Myocyte (in vitro differentiated cells): ENCODE measurements at regions not wholly inside any gene's neighbourhood (a gene's known extent, or its start where the extent isn't known, plus 50 kb on each side); places are given as distances from the start of the nearest gene placed in this dataset.
"Not testable (repeated sequence)": the region's sequence is repeated elsewhere in the genome, so short reads cannot be mapped to it uniquely, and the experiment has no call there.

Source experiments
- DNase-seq: peaks from one replicate; pipeline ENCODE4 v3.0.0-alpha.2; 2012; ENCODE audit warnings: low read depth

- DNase-seq, result peak; percentile 80
Observed at GRCh38 chr14:34099635-34100034, 148.8 kb upstream of the EGLN3 start.

- no peak for DNase-seq
Observed at GRCh38 chr14:34098985-34099349, 148.1 kb upstream of the EGLN3 start.

GRCh38 chr14:34098045-34098984 is 147.4 kb upstream of the EGLN3 start:
- DNase-seq, result peak; percentile 51

GRCh38 chr14:34097644-34098043 is 146.8 kb upstream of the EGLN3 start:
- DNase-seq, result no peak

GRCh38 chr14:34094384-34094783 is 143.5 kb upstream of the EGLN3 start:
- DNase-seq, result no peak

- DNase-seq, result no peak
Observed at GRCh38 chr14:34093883-34094282, 143.0 kb upstream of the EGLN3 start.

GRCh38 chr14:34090451-34090850 is 139.6 kb upstream of the EGLN3 start:
- DNase-seq, result no peak

GRCh38 chr14:34088914-34089313 is 138.0 kb upstream of the EGLN3 start:
- no peak for DNase-seq

GRCh38 chr14:34087571-34087970 is 136.7 kb upstream of the EGLN3 start:
- DNase-seq, result no peak

- no peak for DNase-seq
Observed at GRCh38 chr14:34086223-34086757, 135.4 kb upstream of the EGLN3 start.

- DNase-seq, result no peak
Observed at GRCh38 chr14:34085695-34086094, 134.8 kb upstream of the EGLN3 start.

GRCh38 chr14:34081576-34082136 is 130.8 kb upstream of the EGLN3 start:
- DNase-seq, result peak; percentile 72

GRCh38 chr14:34081101-34081575 is 130.3 kb upstream of the EGLN3 start:
- peak; percentile 78 for DNase-seq

- not testable (repeated sequence) for DNase-seq
Observed at GRCh38 chr14:34079643-34080042, 128.8 kb upstream of the EGLN3 start.

- DNase-seq, result no peak
Observed at GRCh38 chr14:34078117-34078743, 127.4 kb upstream of the EGLN3 start.

- no peak for DNase-seq
Observed at GRCh38 chr14:34075826-34076225, 125.0 kb upstream of the EGLN3 start.

- DNase-seq, result no peak
Observed at GRCh38 chr14:34075042-34075744, 124.3 kb upstream of the EGLN3 start.

- no peak for DNase-seq
Observed at GRCh38 chr14:34072921-34073320, 122.0 kb upstream of the EGLN3 start.

- DNase-seq, result no peak
Observed at GRCh38 chr14:34072401-34072800, 121.5 kb upstream of the EGLN3 start.

- DNase-seq, result no peak
Observed at GRCh38 chr14:34070917-34071407, 120.1 kb upstream of the EGLN3 start.
